Right lobe of liver (tissue), 6 donors: ENCODE measurements at regions not wholly inside any gene's neighbourhood (a gene's known extent, or its start where the extent isn't known, plus 50 kb on each side); places are given as distances from the start of the nearest gene placed in this dataset.

Source experiments
- ATAC-seq, 4 donors: fragments of 200-7000 bp; cut with Tn5 transposase; one replicate each; pipeline ENCODE4 v1.9.1; 2020; ENCODE audit warnings: mild to moderate bottlenecking in 4 of 4, moderate library complexity in 4 of 4
- DNase-seq, 3 donors: peaks; one replicate each; pipeline ENCODE4 v3.0.0-alpha.2; 2020
- H3K27ac ChIP-seq, 3 donors: fragments of 200-600 bp; one replicate each; pipeline ENCODE4 v1.8.0; 2022
- H3K27me3 ChIP-seq, 2 donors: fragments of 200-600 bp; one replicate each; pipeline ENCODE4 v1.8.0; 2022
- H3K36me3 ChIP-seq, 4 donors: fragments of 200-600 bp; sonication (generic) in 1 of 4; one replicate each; pipeline versions ENCODE4 v1.5.1 to v1.8.0; 2017 to 2022; ENCODE audit warnings: control low read depth in 1 of 4
- H3K4me1 ChIP-seq, 4 donors: fragments of 200-600 bp; sonication (generic) in 1 of 4; one replicate each; pipeline versions ENCODE4 v1.5.1 to v1.8.0; 2017 to 2022; ENCODE audit warnings: control low read depth in 1 of 4
- H3K4me3 ChIP-seq, 3 donors: fragments of 200-600 bp; one replicate each; pipeline ENCODE4 v1.8.0; 2022
- H3K9me3 ChIP-seq, 4 donors: fragments of 200-600 bp; sonication (generic) in 1 of 4; one replicate each; pipeline versions ENCODE4 v1.5.1 to v1.8.0; 2017 to 2022; ENCODE audit warnings: control low read depth in 1 of 4
- CTCF ChIP-seq, 4 donors: fragments of 200-600 bp in 3 of 4; fragments of 450-650 bp in 1 of 4; IDR thresholded peaks; one replicate each; pipeline versions ENCODE4 v1.5.1 to v1.8.0; 2016 to 2022; ENCODE audit warnings: antibody characterized with exemption in 4 of 4, mild to moderate bottlenecking in 2 of 4
- POLR2A ChIP-seq: fragments of 450-650 bp; IDR thresholded peaks from one replicate; pipeline ENCODE4 v1.6.1; 2017; ENCODE audit warnings: antibody characterized with exemption, mild to moderate bottlenecking
- WGBS: methylation state at CpG from one replicate; pipeline ENCODE4 v1.1.6; 2018; ENCODE audit warnings: low coverage, low lambda C conversion rate; ENCODE audit not compliant: insufficient coverage; ENCODE audit errors: missing lambda C conversion rate; 5-methylcytosine and 5-hydroxymethylcytosine counted together
- intact Hi-C, 2 donors: fragments of 100-400 bp; cut with DNase I; formaldehyde crosslinking; loops; one replicate each; pipeline versions ENCODE4 v1.11.2 to v1.14.1; 2022
- donor health status: DM: no; HTN: yes; CAD: no.
- donor health status: DM: no; HTN: no; CAD: no.
- donor health status: DM: no; HTN: no; CAD: no.
- donor health status: DM: no; HTN: yes; CAD: no.
- donor health status: DM: no; HTN: yes; CAD: no.

- no peak for ATAC-seq
- intact Hi-C loops, result no loop called here
- H3K36me3 ChIP-seq, result no peaks in the 10 kb centered on the region
- no peak overlapping the region for H3K27ac ChIP-seq
- 65% methylated on average over 2 of the region's 3 CpGs for WGBS
- H3K27me3 ChIP-seq, result no peaks in the 10 kb centered on the region
- TF ChIP-seq POLR2A (no peak), CTCF (IDR thresholded peaks at IDR 0.05) (no peak)
- DNase-seq, result no peak
- no peaks in the 10 kb centered on the region for H3K9me3 ChIP-seq
- no peak overlapping the region for H3K4me3 ChIP-seq
- peaks cover 0 to 3% (median 0%) of the 10 kb centered on the region in 4 donors for H3K4me1 ChIP-seq
These were observed 201.4 kb upstream of the HDDC2 start for GRCh38 chr6:125503181-125503580.

GRCh38 chr6:125507987-125508655 is 206.4 kb upstream of the HDDC2 start:
- WGBS, result 22% methylated on average over 4 of the region's 4 CpGs
- Histone ChIP-seq H3K27ac (no peak overlapping the region), H3K27me3 (no peaks in the 10 kb centered on the region), H3K4me1 (peaks cover 0 to 5% (median 2%) of the 10 kb centered on the region in 4 donors), H3K9me3 (no peaks in the 10 kb centered on the region), H3K36me3 (no peaks in the 10 kb centered on the region), H3K4me3 (no peak overlapping the region)
- no peak for TF ChIP-seq POLR2A
- TF ChIP-seq CTCF (IDR thresholded peaks at IDR 0.05), result no peak
- DNase-seq (no peak), ATAC-seq (peak in 3 of 4 donors; percentile 16 to 74 (median 26))
- intact Hi-C loops, result no loop called here

- intact Hi-C loops, result no loop called here
- Histone ChIP-seq H3K27me3 (no peaks in the 10 kb centered on the region), H3K4me3 (no peak overlapping the region), H3K27ac (no peak overlapping the region), H3K36me3 (no peaks in the 10 kb centered on the region), H3K9me3 (no peaks in the 10 kb centered on the region), H3K4me1 (peaks cover 0 to 5% (median 2%) of the 10 kb centered on the region in 4 donors)
- ATAC-seq, result no peak
- TF ChIP-seq CTCF (IDR thresholded peaks at IDR 0.05), result no peak
- TF ChIP-seq POLR2A, result no peak
- 38% methylated on average over 1 of the region's 1 CpG for WGBS
- no peak for DNase-seq
These were observed 207.0 kb upstream of the HDDC2 start for GRCh38 chr6:125508793-125509192.

- TF ChIP-seq CTCF (IDR thresholded peaks at IDR 0.05) (no peak), POLR2A (no peak)
- H3K36me3 ChIP-seq, result no peaks in the 10 kb centered on the region
- DNase-seq, result no peak
- intact Hi-C loops, result no loop called here
- no peak for ATAC-seq
- WGBS, result 80% methylated on average over 2 of the region's 2 CpGs
- H3K27me3 ChIP-seq, result no peaks in the 10 kb centered on the region
- no peak overlapping the region for H3K27ac ChIP-seq
- no peak overlapping the region for H3K4me3 ChIP-seq
- peaks cover 0 to 5% (median 2%) of the 10 kb centered on the region in 4 donors for H3K4me1 ChIP-seq
- H3K9me3 ChIP-seq, result no peaks in the 10 kb centered on the region
These were observed 207.7 kb upstream of the HDDC2 start for GRCh38 chr6:125509477-125509876.
